GM12892 (cell line): ENCODE measurements at regions not wholly inside any gene's neighbourhood (a gene's known extent, or its start where the extent isn't known, plus 50 kb on each side); places are given as distances from the start of the nearest gene placed in this dataset.

ENCODE experiments used
- POLR2A ChIP-seq: IDR thresholded peaks from 2 replicates; pipeline ENCODE4 v1.6.1; 2011; ENCODE audit warnings: low read depth, low read length, control low read depth
- POLR2AphosphoS5 ChIP-seq: IDR thresholded peaks from 2 replicates; pipeline ENCODE4 v1.6.1; 2011; ENCODE audit warnings: low read depth, low read length, control low read depth

GRCh38 chr6:56902641-56903464, 52.1 kb upstream of the BEND6 start:
- TF ChIP-seq POLR2AphosphoS5 = no peak
- no peak for TF ChIP-seq POLR2A
